Anterior cingulate cortex (tissue), 58 donors: ENCODE measurements at regions not wholly inside any gene's neighbourhood (a gene's known extent, or its start where the extent isn't known, plus 50 kb on each side); places are given as distances from the start of the nearest gene placed in this dataset.
"Not testable (repeated sequence)": the region's sequence is repeated elsewhere in the genome, so short reads cannot be mapped to it uniquely, and the experiment has no call there.

ENCODE experiments used
- DNase-seq, 58 donors: peaks; one replicate each; lab custom pipeline; 2025; lab: John Stamatoyannopoulos, UW

DNA sequence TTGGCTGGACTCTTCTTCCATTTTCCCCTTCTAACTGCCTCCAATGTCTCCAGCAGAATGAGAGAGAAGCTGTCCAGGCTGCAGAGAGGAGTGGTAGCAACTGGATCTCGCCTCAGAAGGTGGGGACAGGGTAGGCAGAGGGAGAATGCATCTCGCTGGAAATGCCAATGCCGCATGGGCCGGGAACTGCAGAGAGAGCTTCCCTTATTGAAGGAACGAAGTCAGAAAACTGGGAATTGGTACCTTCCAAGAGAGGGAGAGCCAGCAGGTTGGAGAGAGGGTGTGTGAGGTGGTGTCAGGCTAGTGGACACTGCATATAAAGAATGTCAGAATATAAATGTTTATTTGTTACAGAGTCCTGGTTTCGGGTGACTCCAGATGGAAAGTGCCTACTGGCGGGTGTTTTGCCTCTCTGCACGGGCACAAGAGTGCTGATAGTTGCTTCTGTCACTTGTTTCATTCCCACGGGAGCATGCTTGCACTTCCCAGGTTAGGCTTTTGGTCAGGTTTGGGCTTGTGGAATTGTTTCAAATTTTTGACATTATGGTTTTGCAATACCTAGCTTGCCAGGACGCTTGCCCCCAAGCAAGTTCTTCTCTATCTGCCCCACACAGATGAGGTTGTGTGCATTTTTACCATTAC lies 156.8 kb upstream of the STS start:
- DNase-seq, result no peak

DNA sequence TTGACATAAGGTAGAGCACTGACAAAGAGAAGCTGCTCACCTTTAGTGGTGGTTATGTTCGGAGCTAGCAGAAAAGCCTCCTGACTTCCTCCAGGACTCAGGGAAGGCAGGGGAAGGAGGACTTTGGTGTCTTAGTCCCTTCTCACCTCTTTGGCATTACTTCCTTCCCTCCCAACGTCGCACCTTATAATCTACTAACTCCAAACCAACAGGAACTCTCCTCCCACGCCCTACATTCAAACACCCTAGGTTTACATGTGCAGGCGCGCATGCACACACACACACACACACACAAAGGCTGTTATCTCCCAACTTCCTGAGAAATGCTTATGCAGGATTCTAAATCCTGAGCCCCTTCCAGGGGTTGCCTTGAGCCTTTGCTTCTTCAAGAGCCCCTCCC lies 157.7 kb upstream of the STS start:
- no peak for DNase-seq

DNA sequence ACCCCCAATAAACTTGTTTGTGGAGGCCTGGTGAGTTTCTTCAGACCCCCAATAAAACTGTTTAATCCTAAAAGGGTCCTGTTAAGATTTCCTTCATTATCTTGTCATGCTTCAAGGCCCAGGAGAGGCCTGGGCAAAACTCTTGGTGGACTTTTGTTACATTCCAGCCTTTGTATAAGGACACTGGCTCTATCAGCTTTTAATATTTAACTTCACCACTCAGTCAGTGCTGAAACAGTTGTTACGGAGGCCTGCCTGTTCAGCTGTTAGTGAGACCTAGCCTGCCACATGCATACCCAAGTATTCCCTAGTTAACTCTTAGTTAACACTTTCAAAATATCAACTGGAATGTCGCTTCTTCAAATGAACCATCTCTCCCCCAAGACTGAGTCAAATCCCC lies 158.8 kb upstream of the STS start:
- not testable (repeated sequence) for DNase-seq

DNA sequence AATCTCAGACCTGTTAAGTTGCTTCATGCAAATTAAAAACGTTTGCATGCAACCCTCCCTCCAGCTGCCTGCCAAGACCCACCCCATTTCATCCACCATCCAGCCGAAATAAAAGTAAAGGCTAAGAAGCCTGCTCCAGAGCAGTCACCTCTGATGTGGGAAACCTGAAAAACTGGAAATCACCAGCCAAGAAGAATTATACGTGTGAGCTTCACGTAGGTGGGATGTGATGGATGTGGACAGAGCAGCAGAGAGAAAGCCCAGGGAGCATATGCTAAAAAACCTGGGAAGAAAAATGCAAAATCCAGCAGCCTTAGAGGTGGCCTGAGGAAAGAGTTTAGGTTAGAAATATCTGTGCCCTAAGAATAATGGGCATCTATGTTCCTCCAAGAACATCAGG lies 160.6 kb upstream of the STS start:
- DNase-seq, result no peak

GRCh38 chrX:6985537-6985936 lies 162.0 kb upstream of the STS start:
- DNase-seq, result no peak

DNA sequence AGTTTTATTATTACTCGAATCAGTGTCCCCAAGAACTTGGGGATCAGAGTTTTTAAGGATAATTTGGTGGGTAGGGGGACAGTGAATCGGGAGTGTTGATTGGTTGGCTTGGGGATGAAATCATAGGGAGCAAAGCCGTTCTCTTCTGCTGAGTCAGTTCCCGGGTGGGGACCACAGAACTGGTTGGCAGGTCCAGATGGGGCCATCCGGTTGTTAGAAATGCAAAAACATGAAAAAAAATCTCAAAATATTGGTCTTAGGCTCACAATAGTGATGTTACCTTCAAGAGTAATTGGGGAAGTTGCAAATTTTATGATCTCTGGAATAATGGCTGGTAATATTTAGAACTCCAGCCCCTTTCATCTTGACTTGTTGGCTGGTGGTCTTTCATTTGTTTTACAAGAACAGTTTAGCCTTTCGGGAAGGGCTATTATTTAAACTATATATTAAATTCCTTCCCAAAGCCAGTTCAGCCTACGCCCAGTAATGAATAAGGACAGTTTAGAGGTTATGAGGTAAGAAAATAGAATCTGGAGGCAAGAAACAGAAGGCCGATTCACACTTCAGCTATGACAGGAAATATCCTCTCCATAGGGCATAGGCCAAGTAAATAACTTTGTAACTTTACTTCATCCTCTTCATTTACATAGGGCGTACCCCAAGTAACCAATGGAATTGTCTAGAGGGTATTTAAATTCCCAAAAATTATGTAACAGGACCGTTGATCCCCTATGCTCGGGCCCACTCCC lies 164.1 kb upstream of the STS start:
- no peak for DNase-seq

DNA sequence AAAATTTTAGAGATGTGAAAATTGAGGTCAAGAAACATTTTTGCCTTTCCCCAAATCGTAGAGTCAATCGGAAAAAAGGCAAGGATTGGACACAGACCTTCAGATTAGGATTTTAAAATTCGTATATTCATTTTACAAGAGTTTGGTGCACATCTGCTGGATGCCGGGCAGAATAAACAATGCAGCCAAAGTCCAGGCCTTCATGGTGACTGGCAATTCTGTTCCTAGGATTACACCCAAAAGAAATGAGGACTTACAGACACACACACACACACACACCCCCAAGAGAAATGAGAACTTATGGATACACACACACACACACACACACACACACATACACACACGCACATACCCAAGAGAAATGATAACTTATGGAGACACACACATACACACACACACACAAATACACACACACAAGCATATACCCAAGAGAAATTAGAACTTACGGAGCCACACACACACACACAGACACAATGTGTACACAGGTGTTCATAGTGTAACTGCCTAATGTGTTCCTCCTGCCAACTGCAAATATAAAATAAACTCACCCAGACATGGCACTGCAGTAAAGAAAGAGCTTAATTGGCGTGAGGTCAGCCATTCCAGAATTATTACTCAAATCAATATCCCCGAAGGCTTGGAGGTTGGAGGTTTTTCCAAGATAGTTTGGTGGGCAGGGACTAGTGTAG lies 165.7 kb upstream of the STS start:
- no peak for DNase-seq

DNA sequence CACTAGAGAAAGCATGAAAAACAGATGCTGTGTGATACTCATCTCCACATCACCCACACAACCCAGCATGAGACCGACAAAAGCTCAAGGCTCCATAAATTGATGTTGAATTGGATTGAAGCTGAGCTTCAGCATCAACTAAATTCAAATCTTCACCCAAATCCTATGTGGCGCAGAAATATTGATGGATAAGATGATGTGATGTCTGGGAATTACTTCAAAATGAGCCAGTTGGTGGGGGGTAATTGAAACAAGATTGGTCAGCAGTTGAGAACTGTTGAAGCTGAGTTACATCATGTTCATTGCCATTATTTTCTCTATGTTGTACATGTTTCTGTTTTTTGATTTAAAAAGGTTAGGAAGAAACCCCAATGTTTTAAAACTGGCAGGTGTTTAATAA lies 166.5 kb upstream of the STS start:
- DNase-seq, result peak in 4 of 58 donors; percentile 2 to 24 (median 10)

GRCh38 chrX:6968231-6968630 lies 179.3 kb upstream of the STS start:
- no peak for DNase-seq

DNA sequence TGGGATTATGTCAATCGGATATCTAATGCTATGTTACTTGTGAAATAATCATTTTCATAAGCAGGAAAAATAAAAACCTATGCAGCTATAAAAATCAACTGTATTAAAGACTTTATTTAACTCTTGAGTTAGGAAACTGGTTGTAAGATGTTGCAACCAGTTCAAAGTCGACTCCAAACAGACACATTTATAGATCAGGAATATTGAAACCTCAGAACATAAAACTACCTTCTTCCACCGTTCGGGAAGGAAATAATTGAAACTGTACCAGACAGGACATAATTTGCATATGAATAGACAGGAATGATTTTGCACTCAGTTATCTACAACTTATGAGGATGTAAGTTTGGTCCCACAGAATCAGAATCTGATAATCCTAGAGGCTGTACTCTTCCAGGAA lies 181.8 kb upstream of the STS start:
- DNase-seq, result no peak

- no peak for DNase-seq
These were observed 185.5 kb upstream of the STS start for GRCh38 chrX:6962006-6962355.

DNA sequence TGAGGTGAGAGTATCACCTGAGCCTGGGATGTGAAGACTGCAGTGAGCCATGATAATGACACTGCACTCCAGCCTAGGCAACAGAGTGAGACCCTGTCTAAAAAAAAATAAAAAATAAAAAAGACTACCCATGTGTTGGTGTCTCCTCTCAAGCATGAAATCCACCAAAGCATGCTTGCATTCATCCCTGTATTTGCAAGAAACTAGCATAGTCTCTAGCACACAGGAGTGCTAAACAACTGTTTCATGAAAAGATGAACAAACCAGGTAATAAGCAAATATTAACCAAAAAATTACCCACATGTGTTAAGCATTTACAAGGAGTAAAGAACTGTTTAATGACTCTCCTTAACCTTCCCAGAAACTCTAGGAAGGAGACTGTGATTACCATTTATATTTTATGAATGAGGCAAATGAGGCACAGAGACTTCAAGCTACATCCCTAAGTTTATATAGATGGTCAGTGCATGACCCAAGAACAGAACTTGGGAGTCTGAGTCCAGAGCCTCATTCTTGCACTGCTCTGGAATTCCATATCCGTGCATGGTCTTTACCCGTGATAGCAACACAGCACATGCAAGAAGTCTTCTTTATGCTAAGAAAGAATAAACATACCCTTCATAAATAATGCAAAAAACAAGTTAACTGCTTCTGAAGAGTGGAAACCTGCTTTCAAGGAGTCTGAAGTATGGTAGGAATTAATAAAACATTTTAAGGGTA lies 186.1 kb upstream of the STS start:
- no peak for DNase-seq

GRCh38 chrX:6959006-6959405 lies 188.5 kb upstream of the STS start:
- no peak for DNase-seq

DNA sequence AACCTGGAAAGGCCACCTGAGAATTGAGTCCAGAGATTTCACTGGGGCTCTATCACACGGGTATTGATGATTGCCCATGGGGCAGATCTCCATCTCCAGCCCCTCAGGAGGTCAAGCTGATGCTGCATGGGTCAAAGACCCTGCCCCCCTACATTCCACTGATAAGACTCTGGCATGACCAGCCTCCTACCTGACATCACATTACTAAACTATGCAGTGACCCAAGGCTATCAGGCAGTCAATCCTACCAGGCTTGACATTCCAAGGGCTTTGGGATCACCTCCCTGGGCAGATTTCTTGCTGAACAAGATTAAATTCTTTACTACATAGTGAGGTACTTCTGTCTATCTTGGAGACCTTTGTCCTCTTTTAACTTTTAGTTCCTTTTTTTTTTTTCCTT lies 192.7 kb upstream of the STS start:
- no peak for DNase-seq

DNA sequence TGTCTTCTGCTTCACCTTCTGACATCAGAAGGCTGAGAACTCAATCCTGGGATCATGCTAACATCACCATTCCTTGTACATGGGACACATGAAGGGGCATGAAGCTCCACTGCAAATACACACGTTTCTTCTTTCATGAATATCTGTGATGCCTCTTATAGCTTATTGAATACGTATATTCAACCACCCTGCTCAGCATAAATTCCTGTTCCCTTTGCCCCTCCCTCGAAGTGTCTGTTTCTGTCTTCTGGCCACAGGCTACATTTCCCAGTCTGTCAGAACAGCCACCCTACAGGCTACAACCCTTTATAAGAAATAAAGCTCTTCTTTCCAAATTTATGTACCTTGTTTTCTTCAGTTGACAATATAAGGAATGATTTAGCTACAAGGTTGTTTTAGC lies 201.3 kb upstream of the STS start:
- DNase-seq, result no peak

- no peak for DNase-seq
These were observed 206.5 kb upstream of the STS start for GRCh38 chrX:6941041-6941440.

GRCh38 chrX:6932942-6933341 lies 214.6 kb upstream of the STS start:
- not testable (repeated sequence) for DNase-seq

GRCh38 chrX:6930307-6930849 lies 217.1 kb upstream of the STS start:
- DNase-seq, result no peak

- no peak for DNase-seq
These were observed 223.0 kb upstream of the STS start for GRCh38 chrX:6924443-6925077.

- no peak for DNase-seq
These were observed 229.8 kb upstream of the STS start for GRCh38 chrX:6917666-6918065.

DNA sequence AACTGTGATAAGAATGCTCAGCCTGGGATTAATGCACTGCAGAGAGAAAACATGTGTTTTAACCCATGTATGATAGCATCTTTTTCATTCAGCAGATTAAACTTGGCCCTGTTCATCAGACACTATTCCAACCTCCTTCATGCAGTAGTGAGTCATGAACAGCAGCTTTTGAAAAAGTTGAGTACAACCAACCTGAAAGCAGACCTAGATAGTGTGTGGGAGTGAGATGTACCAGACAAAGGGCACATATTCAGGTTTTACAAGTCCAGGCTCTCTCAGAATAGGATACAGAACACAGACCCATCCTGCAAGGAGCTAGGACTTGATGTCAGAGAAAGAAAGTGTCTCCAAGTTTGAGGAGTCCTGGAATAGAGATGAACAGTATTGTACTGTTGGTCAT lies 237.3 kb upstream of the STS start:
- DNase-seq, result no peak
